ENCODE measurements at regions not wholly inside any gene's neighbourhood (a gene's known extent, or its start where the extent isn't known, plus 50 kb on each side); places are given as distances from the start of the nearest gene placed in this dataset.

DNA sequence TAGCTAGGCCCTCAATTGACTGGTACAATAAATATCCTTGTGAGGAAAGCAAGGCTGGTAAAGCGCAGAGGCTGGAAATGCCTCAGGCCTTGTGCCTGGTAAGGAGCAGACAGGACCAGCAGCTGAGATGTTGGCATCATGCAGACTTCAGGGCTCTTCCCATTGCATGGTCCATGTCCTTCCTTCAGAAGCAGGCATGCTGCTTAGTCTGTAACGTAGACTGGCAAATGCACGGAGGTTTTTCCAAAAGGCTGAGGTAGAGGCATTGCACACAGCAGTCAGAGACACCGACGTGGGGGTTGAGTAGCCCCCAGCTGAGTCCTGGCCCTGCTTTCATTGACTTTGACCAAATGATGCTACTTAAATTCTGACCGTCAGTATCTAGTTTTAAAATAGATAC, 87.1 kb downstream of the ADRB2 start:
- no peaks in the 10 kb centered on the region for H3K36me3 Mint-ChIP-seq (ENCODE audit: unreplicated experiment)
- H3K27ac Mint-ChIP-seq (ENCODE audit: unreplicated experiment), result peak overlapping the region; percentile 75
- H3K4me1 Mint-ChIP-seq (ENCODE audit: unreplicated experiment), result peaks cover 74% of the 10 kb centered on the region
- no peak overlapping the region for H3K4me3 Mint-ChIP-seq (ENCODE audit: unreplicated experiment)
- no peak for DNase-seq (ENCODE audit: extremely low spot score, unreplicated experiment)
- no peaks in the 10 kb centered on the region for H3K9me3 Mint-ChIP-seq (ENCODE audit: unreplicated experiment)
- TF ChIP-seq, protein P1, sequence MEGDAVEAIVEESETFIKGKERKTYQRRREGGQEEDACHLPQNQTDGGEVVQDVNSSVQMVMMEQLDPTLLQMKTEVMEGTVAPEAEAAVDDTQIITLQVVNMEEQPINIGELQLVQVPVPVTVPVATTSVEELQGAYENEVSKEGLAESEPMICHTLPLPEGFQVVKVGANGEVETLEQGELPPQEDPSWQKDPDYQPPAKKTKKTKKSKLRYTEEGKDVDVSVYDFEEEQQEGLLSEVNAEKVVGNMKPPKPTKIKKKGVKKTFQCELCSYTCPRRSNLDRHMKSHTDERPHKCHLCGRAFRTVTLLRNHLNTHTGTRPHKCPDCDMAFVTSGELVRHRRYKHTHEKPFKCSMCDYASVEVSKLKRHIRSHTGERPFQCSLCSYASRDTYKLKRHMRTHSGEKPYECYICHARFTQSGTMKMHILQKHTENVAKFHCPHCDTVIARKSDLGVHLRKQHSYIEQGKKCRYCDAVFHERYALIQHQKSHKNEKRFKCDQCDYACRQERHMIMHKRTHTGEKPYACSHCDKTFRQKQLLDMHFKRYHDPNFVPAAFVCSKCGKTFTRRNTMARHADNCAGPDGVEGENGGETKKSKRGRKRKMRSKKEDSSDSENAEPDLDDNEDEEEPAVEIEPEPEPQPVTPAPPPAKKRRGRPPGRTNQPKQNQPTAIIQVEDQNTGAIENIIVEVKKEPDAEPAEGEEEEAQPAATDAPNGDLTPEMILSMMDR (IDR thresholded peaks at IDR 0.05), result no peak
- no peaks in the 10 kb centered on the region for H3K27me3 Mint-ChIP-seq (ENCODE audit: unreplicated experiment)

DNA sequence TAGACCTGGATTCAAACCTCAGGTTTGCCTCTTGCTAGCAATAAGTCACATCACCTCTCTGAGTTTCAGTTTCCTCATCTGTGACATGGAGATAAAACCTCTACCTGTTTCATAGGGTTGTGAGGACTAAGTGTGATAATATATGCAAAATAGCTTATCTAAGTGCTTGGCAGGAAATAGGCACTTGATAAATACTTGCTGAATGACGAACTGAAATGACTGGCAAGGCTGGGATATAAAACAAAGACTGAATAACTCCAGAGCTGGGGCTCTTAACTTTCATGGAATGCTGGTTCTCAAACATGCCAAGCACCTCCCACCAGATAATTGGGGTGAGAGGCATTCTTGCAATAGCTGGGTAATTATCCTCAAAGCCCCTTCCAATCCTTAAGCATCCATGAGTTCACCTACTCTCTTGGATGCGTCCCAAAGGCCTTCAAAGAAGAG, 87.6 kb downstream of the ADRB2 start:
- Mint-ChIP-seq H3K27me3 (ENCODE audit: unreplicated experiment) (no peaks in the 10 kb centered on the region), H3K27ac (ENCODE audit: unreplicated experiment) (peak overlapping the region; percentile 31), H3K4me1 (ENCODE audit: unreplicated experiment) (peaks cover 69% of the 10 kb centered on the region), H3K9me3 (ENCODE audit: unreplicated experiment) (no peaks in the 10 kb centered on the region), H3K36me3 (ENCODE audit: unreplicated experiment) (no peaks in the 10 kb centered on the region), H3K4me3 (ENCODE audit: unreplicated experiment) (no peak overlapping the region)
- TF ChIP-seq, protein P1 (IDR thresholded peaks at IDR 0.05), result no peak
- DNase-seq (ENCODE audit: extremely low spot score, unreplicated experiment), result no peak

DNA sequence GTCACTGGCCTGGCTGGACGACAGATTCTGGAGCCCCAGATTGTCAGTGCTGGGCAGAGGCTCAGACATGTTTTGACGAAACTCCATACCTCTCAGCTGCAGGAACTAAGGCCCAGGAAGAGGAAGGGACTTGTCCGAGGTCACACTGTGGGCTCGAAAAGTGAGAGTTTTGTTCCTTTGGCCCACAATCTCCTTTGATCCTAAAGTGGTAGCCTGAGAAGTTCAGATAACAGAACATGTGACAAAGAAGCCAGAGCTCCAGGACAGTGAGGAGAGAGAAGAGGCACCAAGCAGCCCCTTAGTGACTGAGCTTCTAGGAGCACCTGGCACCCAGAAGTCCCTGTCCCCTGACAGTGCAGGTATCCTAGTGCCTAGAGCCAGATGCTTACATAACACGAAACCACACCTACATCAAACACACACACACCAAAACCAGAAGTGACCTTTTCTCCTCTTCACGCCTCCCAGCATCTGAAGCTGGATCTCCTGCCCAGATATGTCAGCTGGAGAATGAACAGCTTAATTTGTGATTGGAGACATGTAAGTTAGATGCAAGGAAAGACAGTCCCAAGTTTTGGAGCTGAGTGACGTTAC, 88.9 kb downstream of the ADRB2 start:
- DNase-seq (ENCODE audit: extremely low spot score, unreplicated experiment), result no peak
- Mint-ChIP-seq H3K27ac (ENCODE audit: unreplicated experiment) (no peak overlapping the region), H3K36me3 (ENCODE audit: unreplicated experiment) (no peaks in the 10 kb centered on the region), H3K4me3 (ENCODE audit: unreplicated experiment) (no peak overlapping the region), H3K4me1 (ENCODE audit: unreplicated experiment) (peaks cover 56% of the 10 kb centered on the region), H3K9me3 (ENCODE audit: unreplicated experiment) (no peaks in the 10 kb centered on the region), H3K27me3 (ENCODE audit: unreplicated experiment) (no peaks in the 10 kb centered on the region)
- TF ChIP-seq, protein P1 (IDR thresholded peaks at IDR 0.05), result no peak

DNA sequence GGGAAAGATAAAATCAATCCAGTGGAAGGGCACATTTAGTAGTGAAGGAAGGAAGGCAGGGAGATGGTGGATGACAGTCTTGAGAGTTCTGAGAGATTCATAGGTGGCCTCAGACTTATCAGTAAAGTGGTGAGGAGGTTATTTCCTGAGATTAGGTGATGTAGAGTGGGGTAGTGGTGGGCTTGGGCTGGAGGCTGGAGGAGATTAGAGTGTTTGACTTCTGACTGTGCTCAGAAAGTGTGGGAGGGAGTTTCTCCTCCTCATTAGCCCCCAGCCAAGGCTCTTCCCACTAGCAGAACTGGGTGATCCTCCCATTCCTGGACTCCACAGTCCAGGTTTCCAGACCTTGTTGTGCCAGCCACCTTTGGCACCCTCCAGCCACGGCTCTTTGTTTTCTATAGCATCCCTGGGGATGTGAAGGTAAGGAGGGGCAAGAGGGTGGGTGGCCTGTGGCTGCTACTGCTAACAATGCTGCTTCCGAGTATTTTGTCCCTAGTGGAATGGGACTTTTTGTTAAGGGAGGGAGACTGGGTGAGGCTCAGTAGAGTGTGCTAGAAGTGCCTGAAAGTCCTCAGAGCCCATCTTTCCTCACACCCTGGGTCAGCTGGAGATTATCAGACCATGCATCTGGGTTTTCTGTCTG, 94.4 kb downstream of the ADRB2 start:
- no peak overlapping the region for H3K4me3 Mint-ChIP-seq (ENCODE audit: unreplicated experiment)
- no peak for DNase-seq (ENCODE audit: extremely low spot score, unreplicated experiment)
- TF ChIP-seq, protein P1 (IDR thresholded peaks at IDR 0.05), result no peak
- H3K36me3 Mint-ChIP-seq (ENCODE audit: unreplicated experiment), result no peaks in the 10 kb centered on the region
- no peaks in the 10 kb centered on the region for H3K27me3 Mint-ChIP-seq (ENCODE audit: unreplicated experiment)
- H3K27ac Mint-ChIP-seq (ENCODE audit: unreplicated experiment), result no peak overlapping the region
- H3K4me1 Mint-ChIP-seq (ENCODE audit: unreplicated experiment), result peaks cover 26% of the 10 kb centered on the region
- no peaks in the 10 kb centered on the region for H3K9me3 Mint-ChIP-seq (ENCODE audit: unreplicated experiment)

DNA sequence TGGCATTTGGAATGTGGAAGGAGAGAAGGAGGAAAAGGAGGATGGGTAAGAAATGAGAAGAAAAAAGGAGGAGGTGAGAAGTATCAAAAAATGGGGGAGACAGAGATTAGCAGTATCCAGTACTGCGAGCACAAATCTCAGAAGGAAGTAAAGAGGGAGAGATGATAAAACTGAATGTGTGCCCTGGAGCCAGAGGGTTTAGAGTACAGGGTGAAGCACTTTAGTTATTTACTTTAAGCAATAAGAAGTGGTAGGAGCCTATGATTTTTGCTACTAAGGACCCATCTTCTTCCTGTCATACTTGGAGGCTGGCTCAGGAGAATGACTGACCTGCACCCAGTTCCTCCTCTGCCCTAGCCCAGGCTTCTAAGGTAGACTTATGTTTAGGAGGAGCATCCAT, 94.9 kb downstream of the ADRB2 start:
- no peak for DNase-seq (ENCODE audit: extremely low spot score, unreplicated experiment)
- no peaks in the 10 kb centered on the region for H3K36me3 Mint-ChIP-seq (ENCODE audit: unreplicated experiment)
- TF ChIP-seq, protein P1 (IDR thresholded peaks at IDR 0.05), result no peak
- H3K4me1 Mint-ChIP-seq (ENCODE audit: unreplicated experiment), result peaks cover 22% of the 10 kb centered on the region
- H3K27ac Mint-ChIP-seq (ENCODE audit: unreplicated experiment), result no peak overlapping the region
- no peaks in the 10 kb centered on the region for H3K27me3 Mint-ChIP-seq (ENCODE audit: unreplicated experiment)
- no peak overlapping the region for H3K4me3 Mint-ChIP-seq (ENCODE audit: unreplicated experiment)
- no peaks in the 10 kb centered on the region for H3K9me3 Mint-ChIP-seq (ENCODE audit: unreplicated experiment)

Data from osteocyte (in vitro differentiated cells).